ENCODE measurements at regions not wholly inside any gene's neighbourhood (a gene's known extent, or its start where the extent isn't known, plus 50 kb on each side); places are given as distances from the start of the nearest gene placed in this dataset.

DNA sequence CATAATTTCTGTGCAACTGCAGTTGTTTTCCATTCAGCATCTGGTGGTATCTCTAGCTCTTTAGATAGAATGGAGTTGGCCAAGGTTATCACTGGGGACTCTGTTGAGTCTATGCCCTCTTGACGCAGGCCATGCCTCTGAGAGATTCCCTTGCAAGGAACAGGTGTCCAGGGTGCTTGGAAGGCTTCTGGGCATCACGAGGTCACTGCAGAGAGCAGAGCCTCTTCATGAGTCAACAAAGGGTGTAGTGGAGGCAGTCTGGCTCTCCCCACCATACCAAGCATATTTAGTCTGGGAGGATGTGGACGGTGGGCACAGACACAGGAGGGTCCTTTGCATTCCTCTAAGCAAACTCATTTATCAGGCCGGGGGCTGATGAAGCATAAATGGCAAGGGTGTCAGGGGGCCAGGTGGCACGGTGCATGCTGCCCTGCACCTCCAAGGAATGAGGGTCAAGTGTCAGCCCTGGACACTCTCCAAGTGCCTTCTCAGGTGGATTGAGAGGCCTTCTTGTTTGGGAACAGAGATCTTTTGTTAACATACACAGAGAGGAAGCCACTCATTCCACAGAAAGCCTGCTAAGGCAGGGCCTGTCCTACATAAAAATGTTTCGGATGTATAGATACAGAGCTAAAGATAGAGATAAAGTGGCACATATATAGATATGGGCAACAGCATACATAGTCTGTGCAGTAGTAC is 328.6 kb downstream of the INHBA start:
- Histone ChIP-seq H2AFZ (ENCODE audit: low read length, unreplicated experiment) (no peak overlapping the region), H3K4me3 (ENCODE audit: low read depth, low read length) (no peak overlapping the region), H3K79me2 (ENCODE audit: control insufficient read depth, insufficient read depth, low read length, unreplicated experiment) (no peaks in the 10 kb centered on the region), H3K27me3 (ENCODE audit: insufficient read depth, low read length) (no peaks in the 10 kb centered on the region), H3K4me1 (ENCODE audit: control insufficient read depth, insufficient read depth, low read length, unreplicated experiment) (peaks cover 5% of the 10 kb centered on the region), H3K27ac (ENCODE audit: low read depth, low read length) (no peak overlapping the region), H3K36me3 (ENCODE audit: insufficient read depth, low read length) (no peaks in the 10 kb centered on the region)

DNA sequence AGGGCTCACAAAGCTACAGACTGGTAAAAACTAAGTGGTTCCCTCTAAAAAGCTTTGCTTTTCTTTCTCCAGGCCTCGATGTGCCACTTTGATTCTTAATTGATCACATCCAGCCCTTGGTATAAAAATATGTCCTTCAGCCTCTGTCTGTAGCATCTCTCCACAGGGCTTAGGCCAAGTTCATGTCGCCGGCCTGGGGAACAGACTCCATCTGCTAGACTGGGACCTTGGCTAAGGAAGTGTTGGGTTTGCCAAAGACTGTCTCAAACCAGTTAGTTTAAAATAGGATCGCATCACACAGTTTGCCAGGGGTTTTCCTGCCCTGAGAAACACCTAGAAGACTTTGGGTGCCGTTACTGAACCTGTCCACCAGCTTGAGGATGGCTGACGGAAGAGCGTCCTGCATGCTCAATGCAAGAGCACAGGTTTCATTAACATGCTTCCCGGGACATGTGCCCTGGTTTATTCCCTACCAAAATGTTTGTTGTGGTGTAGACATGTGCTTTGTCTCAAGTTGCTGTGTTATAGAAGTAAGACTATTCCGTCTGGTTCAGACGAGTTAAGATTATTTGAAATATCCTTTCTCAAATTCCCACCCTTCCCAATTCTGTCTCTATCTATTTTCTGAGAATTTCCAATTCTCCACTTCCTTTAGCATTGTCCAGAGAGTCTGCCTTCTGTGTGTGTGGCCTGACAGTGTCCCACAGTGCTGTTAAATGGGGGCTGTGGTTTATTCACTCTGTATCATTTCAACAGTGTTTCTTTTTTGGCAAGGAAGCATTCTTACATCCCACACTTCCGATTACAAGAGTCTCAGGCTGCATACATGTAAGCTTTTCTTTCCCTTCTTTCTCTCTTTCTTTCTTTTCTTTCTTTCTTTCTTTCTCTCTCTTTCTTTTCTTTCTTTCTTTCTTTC is 334.7 kb downstream of the INHBA start:
- Histone ChIP-seq H3K4me1 (ENCODE audit: control insufficient read depth, insufficient read depth, low read length, unreplicated experiment) (no peaks in the 10 kb centered on the region), H2AFZ (ENCODE audit: low read length, unreplicated experiment) (no peak overlapping the region)

DNA sequence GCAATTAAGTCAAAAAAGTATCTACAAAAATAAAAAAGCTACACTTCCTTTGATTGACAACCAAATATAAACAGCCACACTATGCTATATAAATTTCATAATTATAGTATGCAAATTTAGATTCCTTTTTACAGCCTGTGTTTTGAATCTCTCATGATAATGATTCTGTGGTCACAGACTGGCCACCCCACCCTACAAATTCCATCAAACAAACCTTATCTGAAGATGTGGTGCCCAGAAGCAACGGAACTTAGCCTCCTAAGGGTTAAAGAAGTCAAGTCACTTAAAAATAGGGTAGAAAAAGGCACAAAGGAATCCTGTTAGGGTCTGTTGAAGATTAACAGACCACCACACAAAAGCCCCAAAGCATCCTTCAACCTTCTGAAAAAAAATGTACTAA is 351.8 kb downstream of the INHBA start:
- Histone ChIP-seq H3K27me3 (ENCODE audit: insufficient read depth, low read length) (no peaks in the 10 kb centered on the region), H2AFZ (ENCODE audit: low read length, unreplicated experiment) (no peak overlapping the region), H3K79me2 (ENCODE audit: control insufficient read depth, insufficient read depth, low read length, unreplicated experiment) (no peaks in the 10 kb centered on the region), H3K4me3 (ENCODE audit: low read depth, low read length) (no peak overlapping the region), H3K4me1 (ENCODE audit: control insufficient read depth, insufficient read depth, low read length, unreplicated experiment) (no peaks in the 10 kb centered on the region), H3K27ac (ENCODE audit: low read depth, low read length) (no peak overlapping the region), H3K36me3 (ENCODE audit: insufficient read depth, low read length) (no peaks in the 10 kb centered on the region)

More for the DNA sequence above, 334.7 kb downstream of the INHBA start:
- no peak overlapping the region for H3K4me3 ChIP-seq (ENCODE audit: low read depth, low read length)
- H3K36me3 ChIP-seq (ENCODE audit: insufficient read depth, low read length): no peaks in the 10 kb centered on the region
- H3K27me3 ChIP-seq (ENCODE audit: insufficient read depth, low read length): no peaks in the 10 kb centered on the region
- H3K79me2 ChIP-seq (ENCODE audit: control insufficient read depth, insufficient read depth, low read length, unreplicated experiment): no peaks in the 10 kb centered on the region
- H3K27ac ChIP-seq (ENCODE audit: low read depth, low read length): no peak overlapping the region

DNA sequence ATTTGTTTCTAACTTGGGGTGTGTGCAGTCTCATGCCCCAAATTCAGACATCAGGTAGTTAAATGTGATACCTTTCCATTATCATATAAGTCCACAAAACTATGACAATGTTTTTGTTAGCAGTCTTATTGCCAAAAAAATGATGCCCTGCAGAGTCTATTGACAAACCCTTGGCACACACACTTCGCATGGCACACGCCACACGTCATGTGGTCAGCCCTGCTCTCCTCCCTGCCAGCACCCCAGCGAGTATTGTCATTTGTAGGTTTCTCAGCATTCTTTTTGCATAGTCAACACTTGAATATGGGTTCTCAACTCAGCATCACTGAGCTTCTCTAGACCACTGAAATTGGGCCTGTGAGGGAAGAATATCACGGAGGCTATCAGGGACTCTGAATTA is 356.0 kb downstream of the INHBA start:
- Histone ChIP-seq H2AFZ (ENCODE audit: low read length, unreplicated experiment) (no peak overlapping the region), H3K36me3 (ENCODE audit: insufficient read depth, low read length) (no peaks in the 10 kb centered on the region), H3K27ac (ENCODE audit: low read depth, low read length) (no peak overlapping the region), H3K4me1 (ENCODE audit: control insufficient read depth, insufficient read depth, low read length, unreplicated experiment) (no peaks in the 10 kb centered on the region), H3K79me2 (ENCODE audit: control insufficient read depth, insufficient read depth, low read length, unreplicated experiment) (no peaks in the 10 kb centered on the region), H3K27me3 (ENCODE audit: insufficient read depth, low read length) (no peaks in the 10 kb centered on the region), H3K4me3 (ENCODE audit: low read depth, low read length) (no peak overlapping the region)

DNA sequence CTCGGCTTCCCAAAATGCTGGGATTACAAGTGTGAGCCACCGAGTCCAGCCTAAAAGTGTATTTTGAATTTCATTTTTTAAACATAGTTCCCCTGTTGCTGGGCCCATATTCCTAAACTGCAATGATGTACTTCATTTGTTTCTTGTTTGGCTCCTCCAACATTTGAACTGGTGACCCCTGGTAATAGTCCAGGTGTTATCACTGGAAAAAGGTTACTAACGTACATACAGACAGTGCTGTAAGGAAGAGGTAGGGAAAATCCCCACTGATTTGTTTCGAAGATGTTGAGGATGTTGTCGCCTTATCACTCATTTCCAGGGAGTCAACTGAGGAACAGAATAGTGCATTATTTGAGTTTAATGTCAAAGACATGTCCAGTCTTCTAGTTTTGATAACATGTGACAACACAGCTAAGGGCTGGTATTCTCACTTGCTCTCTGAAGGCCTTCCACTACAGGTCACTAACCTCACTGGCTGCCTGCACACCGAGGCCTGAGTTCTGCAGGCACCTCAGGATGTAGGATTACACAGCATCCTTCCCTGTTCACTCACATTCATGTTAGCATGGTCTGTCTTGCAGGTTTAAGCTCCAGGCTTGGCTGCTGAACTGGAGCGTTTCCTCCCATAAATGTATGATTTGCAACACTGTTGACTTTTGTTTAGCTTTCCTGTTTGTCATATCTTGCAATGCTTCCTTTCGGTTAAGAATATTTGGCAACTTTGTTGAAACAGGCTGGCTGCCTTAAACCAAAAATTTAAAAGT is 362.8 kb downstream of the INHBA start:
- Histone ChIP-seq H3K79me2 (ENCODE audit: control insufficient read depth, insufficient read depth, low read length, unreplicated experiment) (no peaks in the 10 kb centered on the region), H3K27ac (ENCODE audit: low read depth, low read length) (no peak overlapping the region), H3K4me1 (ENCODE audit: control insufficient read depth, insufficient read depth, low read length, unreplicated experiment) (no peaks in the 10 kb centered on the region), H3K4me3 (ENCODE audit: low read depth, low read length) (no peak overlapping the region), H3K36me3 (ENCODE audit: insufficient read depth, low read length) (no peaks in the 10 kb centered on the region), H3K27me3 (ENCODE audit: insufficient read depth, low read length) (no peaks in the 10 kb centered on the region), H2AFZ (ENCODE audit: low read length, unreplicated experiment) (peak overlapping the region; percentile 33)

DNA sequence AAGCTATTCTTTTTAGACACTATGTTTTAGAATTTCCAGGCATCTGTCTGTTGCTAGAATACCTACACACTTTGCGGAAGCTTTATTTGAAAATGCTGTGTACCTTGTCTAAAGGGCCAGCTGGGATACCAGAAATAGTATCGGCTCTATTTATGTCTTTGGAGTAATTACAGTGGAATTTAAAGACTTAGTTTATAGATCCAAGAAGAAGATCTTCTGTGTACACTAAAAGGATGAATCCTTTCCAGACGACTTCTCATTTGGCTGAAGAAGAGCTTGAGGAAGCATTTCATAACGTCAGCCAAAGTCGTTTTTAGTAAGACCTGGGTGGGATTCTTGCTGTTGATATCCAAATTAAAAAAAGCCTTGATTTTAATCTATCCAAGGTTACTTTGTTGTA is 365.9 kb downstream of the INHBA start:
- H3K4me1 ChIP-seq (ENCODE audit: control insufficient read depth, insufficient read depth, low read length, unreplicated experiment): peaks cover 15% of the 10 kb centered on the region
- H3K79me2 ChIP-seq (ENCODE audit: control insufficient read depth, insufficient read depth, low read length, unreplicated experiment): no peaks in the 10 kb centered on the region
- H3K36me3 ChIP-seq (ENCODE audit: insufficient read depth, low read length): no peaks in the 10 kb centered on the region
- no peaks in the 10 kb centered on the region for H3K27me3 ChIP-seq (ENCODE audit: insufficient read depth, low read length)
- H2AFZ ChIP-seq (ENCODE audit: low read length, unreplicated experiment): no peak overlapping the region
- no peak overlapping the region for H3K4me3 ChIP-seq (ENCODE audit: low read depth, low read length)
- H3K27ac ChIP-seq (ENCODE audit: low read depth, low read length): no peak overlapping the region

DNA sequence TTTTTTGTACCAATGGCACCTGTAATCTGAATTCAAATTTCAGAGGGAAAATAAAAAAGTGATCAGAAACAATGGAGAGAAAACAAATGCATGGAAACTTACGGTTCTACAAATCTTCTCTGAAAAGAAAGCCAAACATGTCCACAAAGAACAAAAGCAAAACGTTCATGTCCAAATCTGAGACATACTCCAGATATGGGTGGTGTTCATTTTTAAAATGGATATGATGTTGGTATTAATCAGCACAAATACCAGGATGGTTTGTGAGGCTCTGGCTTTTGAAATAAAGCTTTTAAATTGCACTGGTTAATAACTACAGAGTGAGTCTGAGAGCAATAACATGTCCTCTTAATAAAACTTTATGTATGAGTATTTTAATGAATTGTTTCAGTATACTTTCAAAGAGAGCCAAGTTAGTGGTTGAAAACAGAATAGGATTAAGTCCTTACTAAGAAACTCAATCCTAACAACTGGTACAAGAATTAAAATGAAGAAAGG is 366.4 kb downstream of the INHBA start:
- Histone ChIP-seq H2AFZ (ENCODE audit: low read length, unreplicated experiment) (no peak overlapping the region), H3K4me3 (ENCODE audit: low read depth, low read length) (no peak overlapping the region)

DNA sequence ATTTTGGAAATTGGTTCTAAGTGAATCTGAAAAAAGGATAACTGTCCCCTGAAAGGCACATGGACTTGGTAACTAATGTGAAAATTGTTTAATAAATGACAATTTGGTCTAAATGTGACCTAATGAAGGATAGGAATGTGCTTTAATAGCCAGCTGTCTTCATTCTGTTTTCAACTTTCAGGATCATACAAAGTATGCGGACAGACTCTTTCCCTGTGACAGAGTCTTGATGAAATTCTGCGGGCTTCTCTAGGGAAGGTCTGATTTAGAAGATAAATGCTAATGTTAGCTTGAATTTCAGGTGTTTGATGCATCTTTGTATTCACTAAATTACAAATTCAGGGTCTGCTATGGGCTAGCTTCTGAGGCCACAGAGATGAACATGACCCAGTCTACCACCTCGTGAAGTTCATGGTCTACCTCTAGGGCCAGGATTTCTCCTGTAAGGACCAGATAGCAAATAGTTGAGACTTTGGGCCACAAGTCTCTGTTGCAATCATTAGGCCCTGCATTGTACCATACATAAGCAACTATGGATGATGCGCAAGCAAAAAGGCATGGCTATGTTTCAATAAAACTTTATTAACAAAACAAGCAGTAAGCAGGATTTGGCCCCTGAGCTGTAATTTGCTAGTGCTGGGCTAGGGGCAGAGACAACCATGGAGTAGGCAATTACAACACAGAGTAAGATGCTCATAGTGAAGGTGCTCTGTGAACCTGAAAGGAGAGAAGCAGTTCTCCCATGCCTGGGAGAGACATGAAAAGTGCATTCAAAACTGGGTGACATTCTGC is 368.6 kb downstream of the INHBA start:
- Histone ChIP-seq H3K4me3 (ENCODE audit: low read depth, low read length) (no peak overlapping the region), H3K27ac (ENCODE audit: low read depth, low read length) (0 out of 2 replicates have a peak overlapping the region, but pooled peaks have one; percentile 2), H3K4me1 (ENCODE audit: control insufficient read depth, insufficient read depth, low read length, unreplicated experiment) (peaks cover 15% of the 10 kb centered on the region), H2AFZ (ENCODE audit: low read length, unreplicated experiment) (no peak overlapping the region), H3K79me2 (ENCODE audit: control insufficient read depth, insufficient read depth, low read length, unreplicated experiment) (no peaks in the 10 kb centered on the region), H3K27me3 (ENCODE audit: insufficient read depth, low read length) (no peaks in the 10 kb centered on the region), H3K36me3 (ENCODE audit: insufficient read depth, low read length) (no peaks in the 10 kb centered on the region)

More for the DNA sequence above, 366.4 kb downstream of the INHBA start:
- peaks cover 15% of the 10 kb centered on the region for H3K4me1 ChIP-seq (ENCODE audit: control insufficient read depth, insufficient read depth, low read length, unreplicated experiment)
- no peaks in the 10 kb centered on the region for H3K79me2 ChIP-seq (ENCODE audit: control insufficient read depth, insufficient read depth, low read length, unreplicated experiment)
- no peaks in the 10 kb centered on the region for H3K36me3 ChIP-seq (ENCODE audit: insufficient read depth, low read length)
- no peaks in the 10 kb centered on the region for H3K27me3 ChIP-seq (ENCODE audit: insufficient read depth, low read length)
- no peak overlapping the region for H3K27ac ChIP-seq (ENCODE audit: low read depth, low read length)

DNA sequence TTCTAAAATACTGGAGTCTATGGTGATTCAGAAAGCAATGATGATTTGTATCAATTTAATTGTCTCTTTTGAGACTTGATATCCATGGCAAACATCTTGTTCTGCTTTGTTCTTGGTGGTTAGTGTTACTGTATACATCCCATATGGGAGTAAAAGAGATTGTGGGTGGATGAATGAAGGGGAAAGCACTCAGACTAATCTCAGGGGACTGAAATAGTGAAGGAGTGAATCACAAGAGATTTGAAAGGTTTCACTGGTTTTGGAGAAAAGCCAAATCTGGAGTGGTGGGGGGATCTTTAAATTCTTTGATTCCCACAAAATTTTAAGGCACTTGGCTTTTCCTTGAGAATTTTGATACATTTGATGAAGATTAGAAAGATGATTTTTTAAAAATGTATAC is 369.4 kb downstream of the INHBA start:
- H3K36me3 ChIP-seq (ENCODE audit: insufficient read depth, low read length): no peaks in the 10 kb centered on the region
- H2AFZ ChIP-seq (ENCODE audit: low read length, unreplicated experiment): no peak overlapping the region
- no peak overlapping the region for H3K4me3 ChIP-seq (ENCODE audit: low read depth, low read length)
- no peaks in the 10 kb centered on the region for H3K79me2 ChIP-seq (ENCODE audit: control insufficient read depth, insufficient read depth, low read length, unreplicated experiment)
- H3K4me1 ChIP-seq (ENCODE audit: control insufficient read depth, insufficient read depth, low read length, unreplicated experiment): peaks cover 15% of the 10 kb centered on the region
- H3K27me3 ChIP-seq (ENCODE audit: insufficient read depth, low read length): no peaks in the 10 kb centered on the region
- peak overlapping the region; percentile 25 for H3K27ac ChIP-seq (ENCODE audit: low read depth, low read length)

DNA sequence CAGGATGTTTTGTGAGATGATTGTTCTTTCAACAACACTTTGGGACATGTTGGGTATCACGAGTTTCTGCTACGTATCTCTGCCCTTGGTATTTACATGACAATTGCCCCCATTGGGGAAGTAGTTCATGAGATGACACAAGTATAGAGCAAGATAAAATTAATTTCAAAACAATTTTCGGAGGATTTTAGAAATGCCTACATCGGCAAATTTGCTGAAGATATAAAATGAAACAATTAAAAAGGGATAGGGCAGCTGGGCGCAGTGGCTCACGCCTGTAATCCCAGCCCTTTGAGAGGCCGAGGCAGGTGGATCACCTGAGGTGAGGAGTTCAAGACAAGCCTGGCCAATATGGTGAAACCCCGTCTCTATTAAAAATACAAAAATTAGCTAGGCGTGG is 371.7 kb downstream of the INHBA start:
- H3K4me3 ChIP-seq (ENCODE audit: low read depth, low read length): no peak overlapping the region
- no peak overlapping the region for H2AFZ ChIP-seq (ENCODE audit: low read length, unreplicated experiment)
- H3K36me3 ChIP-seq (ENCODE audit: insufficient read depth, low read length): no peaks in the 10 kb centered on the region
- H3K79me2 ChIP-seq (ENCODE audit: control insufficient read depth, insufficient read depth, low read length, unreplicated experiment): no peaks in the 10 kb centered on the region
- H3K4me1 ChIP-seq (ENCODE audit: control insufficient read depth, insufficient read depth, low read length, unreplicated experiment): peaks cover 15% of the 10 kb centered on the region
- no peaks in the 10 kb centered on the region for H3K27me3 ChIP-seq (ENCODE audit: insufficient read depth, low read length)
- no peak overlapping the region for H3K27ac ChIP-seq (ENCODE audit: low read depth, low read length)
